Suppressor macrophage treated with lipopolysaccharide for 4 hours (primary cell): ENCODE measurements at regions not wholly inside any gene's neighbourhood (a gene's known extent, or its start where the extent isn't known, plus 50 kb on each side); places are given as distances from the start of the nearest gene placed in this dataset.

Source experiments
- DNase-seq: peaks from one replicate; pipeline ENCODE4 v3.0.0-alpha.2; 2020

GRCh38 chr4:79528241-79528706 lies 120.2 kb upstream of the GK2 start:
- DNase-seq: no peak

GRCh38 chr4:79526641-79527565 lies 118.9 kb upstream of the GK2 start:
- DNase-seq: no peak

- DNase-seq: no peak
Measured at GRCh38 chr4:79516114-79516513, 108.1 kb upstream of the GK2 start.

- no peak for DNase-seq
Measured at GRCh38 chr4:79514621-79515329, 106.7 kb upstream of the GK2 start.

GRCh38 chr4:79513576-79513975 lies 105.5 kb upstream of the GK2 start:
- DNase-seq: no peak

GRCh38 chr4:79512363-79512762 lies 104.3 kb upstream of the GK2 start:
- no peak for DNase-seq

- no peak for DNase-seq
Measured at GRCh38 chr4:79502081-79502480, 94.1 kb upstream of the GK2 start.

- no peak for DNase-seq
Measured at GRCh38 chr4:79498282-79498681, 90.3 kb upstream of the GK2 start.

GRCh38 chr4:79497001-79497400 lies 89.0 kb upstream of the GK2 start:
- no peak for DNase-seq

- no peak for DNase-seq
Measured at GRCh38 chr4:79495447-79495846, 87.4 kb upstream of the GK2 start.

GRCh38 chr4:79492148-79492547 lies 84.1 kb upstream of the GK2 start:
- no peak for DNase-seq

- no peak for DNase-seq
Measured at GRCh38 chr4:79489506-79489905, 81.5 kb upstream of the GK2 start.

- DNase-seq: no peak
Measured at GRCh38 chr4:79476196-79476595, 68.2 kb upstream of the GK2 start.

- no peak for DNase-seq
Measured at GRCh38 chr4:79473439-79473724, 65.4 kb upstream of the GK2 start.

GRCh38 chr4:79472693-79473438 lies 64.8 kb upstream of the GK2 start:
- no peak for DNase-seq

GRCh38 chr4:79472036-79472435 lies 64.0 kb upstream of the GK2 start:
- no peak for DNase-seq

GRCh38 chr4:79471309-79471708 lies 63.3 kb upstream of the GK2 start:
- DNase-seq: no peak

GRCh38 chr4:79467246-79467932 lies 59.4 kb upstream of the GK2 start:
- no peak for DNase-seq

- no peak for DNase-seq
Measured at GRCh38 chr4:79466621-79467020, 58.6 kb upstream of the GK2 start.
